ENCODE measurements at regions not wholly inside any gene's neighbourhood (a gene's known extent, or its start where the extent isn't known, plus 50 kb on each side); places are given as distances from the start of the nearest gene placed in this dataset.

DNA sequence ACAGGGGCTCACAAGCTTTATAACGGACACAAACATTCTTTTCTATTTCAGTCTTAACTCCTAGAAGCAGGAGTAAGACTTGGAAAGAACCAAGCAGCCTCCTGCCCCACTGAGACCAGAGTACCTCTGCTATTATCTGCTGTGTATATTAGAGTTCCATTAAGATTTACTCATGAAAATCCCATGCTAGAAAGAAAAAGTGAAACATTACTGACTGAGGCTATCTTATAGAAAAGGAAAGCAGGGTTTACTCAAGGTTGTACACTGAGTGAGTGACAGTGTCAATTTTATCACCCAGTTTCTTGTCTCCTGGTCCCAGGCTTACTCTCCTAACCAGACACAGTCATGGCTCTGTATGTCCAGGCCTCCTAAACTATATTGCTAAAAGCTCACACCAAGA is 97.9 kb upstream of the SOX2 start:
- TF ChIP-seq CTCF (IDR thresholded peaks at IDR 0.05), result no peak
- no peak for TF ChIP-seq POLR2A (IDR thresholded peaks at IDR 0.05)
